SKM-1 treated with dmso at 0.1 percent for 144 hours (cell line): ENCODE measurements at regions not wholly inside any gene's neighbourhood (a gene's known extent, or its start where the extent isn't known, plus 50 kb on each side); places are given as distances from the start of the nearest gene placed in this dataset.
"Not testable (repeated sequence)": the region's sequence is repeated elsewhere in the genome, so short reads cannot be mapped to it uniquely, and the experiment has no call there.

Experiments used
- DNase-seq: peaks from one replicate; lab custom pipeline; 2025; ENCODE audit not compliant: unreplicated experiment; lab: John Stamatoyannopoulos, UW

- peak; percentile 67 for DNase-seq
These were observed 110.4 kb downstream of the RIN2 start for GRCh38 chr20:19868441-19868840.

GRCh38 chr20:19872001-19872400 is 113.9 kb downstream of the RIN2 start:
- peak; percentile 19 for DNase-seq

- no peak for DNase-seq
These were observed 116.1 kb downstream of the RIN2 start for GRCh38 chr20:19874040-19874727.

GRCh38 chr20:19875376-19876221 is 117.5 kb downstream of the RIN2 start:
- peak; percentile 10 for DNase-seq

- DNase-seq, result no peak
These were observed 118.9 kb downstream of the RIN2 start for GRCh38 chr20:19876828-19877460.

GRCh38 chr20:19879874-19880255 is 121.8 kb downstream of the RIN2 start:
- DNase-seq, result not testable (repeated sequence)

GRCh38 chr20:19880256-19881079 is 122.4 kb downstream of the RIN2 start:
- no peak for DNase-seq

- DNase-seq, result no peak
These were observed 123.2 kb downstream of the RIN2 start for GRCh38 chr20:19881080-19881840.

- DNase-seq, result no peak
These were observed 123.9 kb downstream of the RIN2 start for GRCh38 chr20:19881990-19882389.

- no peak for DNase-seq
These were observed 124.4 kb downstream of the RIN2 start for GRCh38 chr20:19882446-19882845.

GRCh38 chr20:19883501-19883900 is 125.4 kb downstream of the RIN2 start:
- no peak for DNase-seq

GRCh38 chr20:19885594-19885938 is 127.5 kb downstream of the RIN2 start:
- DNase-seq, result no peak

GRCh38 chr20:19885939-19886660 is 128.0 kb downstream of the RIN2 start:
- no peak for DNase-seq

- no peak for DNase-seq
These were observed 128.7 kb downstream of the RIN2 start for GRCh38 chr20:19886661-19887288.

- DNase-seq, result no peak
These were observed 129.4 kb upstream of the NAA20 start for GRCh38 chr20:19887556-19888268.

- no peak for DNase-seq
These were observed 128.9 kb upstream of the NAA20 start for GRCh38 chr20:19888269-19888671.

- DNase-seq, result no peak
These were observed 127.9 kb upstream of the NAA20 start for GRCh38 chr20:19889011-19889953.
